CD14-positive monocyte (primary cell): ENCODE measurements at regions not wholly inside any gene's neighbourhood (a gene's known extent, or its start where the extent isn't known, plus 50 kb on each side); places are given as distances from the start of the nearest gene placed in this dataset.

Experiments
- DNase-seq, 3 donors: peaks; one replicate each; pipeline ENCODE4 v3.0.0-alpha.2; 2011 to 2022
- H2AFZ ChIP-seq: 2 replicates; pipeline ENCODE4 v1.6.0; 2012; ENCODE audit warnings: mild to moderate bottlenecking, low read depth, low read length, inconsistent platforms; ENCODE audit not compliant: insufficient read depth, poor library complexity, severe bottlenecking
- H3K27ac ChIP-seq, 2 donors: 1 replicate in 1 of 2; 2 replicates in 1 of 2; pipeline ENCODE4 v1.5.1; 2012 to 2013; ENCODE audit warnings: low read length in 2 of 2, control low read depth in 1 of 2, inconsistent platforms in 1 of 2, low read depth in 1 of 2, mild to moderate bottlenecking in 1 of 2
- H3K27me3 ChIP-seq, 2 donors: one replicate each; pipeline versions ENCODE4 v1.6.0 to v1.6.1; 2011 to 2013; ENCODE audit warnings: low read length in 2 of 2; ENCODE audit not compliant: control insufficient read depth in 2 of 2, insufficient read depth in 2 of 2
- H3K36me3 ChIP-seq, 2 donors: replicated peaks in 1 of 2; 1 replicate in 1 of 2; 2 replicates in 1 of 2; pipeline versions ENCODE4 v1.5.1 to v1.6.1; 2012 to 2013; ENCODE audit warnings: low read length in 2 of 2, control low read depth in 1 of 2, inconsistent platforms in 1 of 2, mild to moderate bottlenecking in 1 of 2; ENCODE audit not compliant: insufficient read depth in 2 of 2, control insufficient read depth in 1 of 2
- H3K4me1 ChIP-seq, 2 donors: 1 replicate in 1 of 2; 2 replicates in 1 of 2; pipeline versions ENCODE4 v1.5.1 to v1.6.1; 2012 to 2013; ENCODE audit warnings: low read length in 2 of 2, control low read depth in 1 of 2, inconsistent platforms in 1 of 2, mild to moderate bottlenecking in 1 of 2, moderate library complexity in 1 of 2; ENCODE audit not compliant: insufficient read depth in 2 of 2, control insufficient read depth in 1 of 2
- H3K4me2 ChIP-seq: replicated peaks from 2 replicates; pipeline ENCODE3; 2012; ENCODE audit warnings: low read length, moderate library complexity, mild to moderate bottlenecking; ENCODE audit not compliant: poor library complexity, severe bottlenecking; ENCODE audit errors: extremely low read depth
- H3K4me3 ChIP-seq, 3 experiments: fragments of 200-600 bp in 1 of 3; sonication (generic) in 1 of 3; replicated peaks in 1 of 3; 1 replicate in 2 of 3; 2 replicates in 1 of 3; pipeline ENCODE4 v1.5.1; 2011 to 2013; ENCODE audit warnings: low read length in 3 of 3, mild to moderate bottlenecking in 3 of 3, control low read depth in 2 of 3, low read depth in 2 of 3, inconsistent platforms in 1 of 3, moderate library complexity in 1 of 3
- H3K79me2 ChIP-seq: 2 replicates; pipeline ENCODE4 v1.6.0; 2012; ENCODE audit warnings: mild to moderate bottlenecking, control low read depth, inconsistent platforms, low read length, moderate library complexity; ENCODE audit not compliant: insufficient read depth
- H3K9ac ChIP-seq: 2 replicates; pipeline ENCODE4 v1.6.0; 2017; ENCODE audit warnings: low read length, mild to moderate bottlenecking; ENCODE audit not compliant: insufficient read depth, poor library complexity, severe bottlenecking
- H3K9me3 ChIP-seq, 2 donors: replicated peaks in 1 of 2; 1 replicate in 1 of 2; 2 replicates in 1 of 2; pipeline versions ENCODE4 v1.5.1 to v1.6.1; 2012 to 2013; ENCODE audit warnings: low read length in 2 of 2, control low read depth in 1 of 2; ENCODE audit not compliant: control insufficient read depth in 1 of 2, insufficient read depth in 1 of 2
- H4K20me1 ChIP-seq: 2 replicates; pipeline ENCODE4 v1.6.0; 2012; ENCODE audit warnings: mild to moderate bottlenecking, low read length, control low read depth, moderate library complexity; ENCODE audit not compliant: insufficient read depth
- H3K27ac Mint-ChIP-seq, 7 donors: one replicate each; pipeline ENCODE4 v1.8.0; 2020; ENCODE audit warnings: mild to moderate bottlenecking in 7 of 7, mixed read lengths in 7 of 7, moderate library complexity in 6 of 7, inconsistent platforms in 2 of 7
- H3K27me3 Mint-ChIP-seq, 3 donors: one replicate each; pipeline ENCODE4 v1.8.0; 2021 to 2022; ENCODE audit warnings: low read depth in 3 of 3, mild to moderate bottlenecking in 3 of 3, mixed read lengths in 3 of 3, moderate library complexity in 3 of 3, inconsistent platforms in 1 of 3
- H3K36me3 Mint-ChIP-seq, 2 donors: one replicate each; pipeline ENCODE4 v1.8.0; 2020; ENCODE audit warnings: mixed read lengths in 2 of 2, inconsistent platforms in 1 of 2, mild to moderate bottlenecking in 1 of 2
- H3K4me1 Mint-ChIP-seq: one replicate; pipeline ENCODE4 v1.8.0; 2020; ENCODE audit warnings: mild to moderate bottlenecking, mixed read lengths
- H3K4me3 Mint-ChIP-seq, 2 donors: one replicate each; pipeline ENCODE4 v1.8.0; 2020; ENCODE audit warnings: mild to moderate bottlenecking in 2 of 2, mixed read lengths in 2 of 2, moderate library complexity in 1 of 2
- H3K9me3 Mint-ChIP-seq, 7 donors: one replicate each; pipeline ENCODE4 v1.8.0; 2020 to 2022; ENCODE audit warnings: mixed read lengths in 7 of 7, mild to moderate bottlenecking in 6 of 7, moderate library complexity in 6 of 7, inconsistent platforms in 2 of 7
- WGBS: methylation state at CpG from one replicate; pipeline ENCODE4 v1.1.5; 2013; ENCODE audit warnings: missing lambda C conversion rate; ENCODE audit not compliant: insufficient coverage; 5-methylcytosine and 5-hydroxymethylcytosine counted together
- intact Hi-C, 2 donors: fragments of 100-400 bp; cut with micrococcal nuclease; formaldehyde crosslinking; loops; one replicate each; pipeline versions ENCODE4 v1.15.0 to v1.15.1; 2023
- TF ChIP-seq, protein P1 (sequence below): fragments of 200-600 bp; IDR thresholded peaks from one replicate; pipeline ENCODE4 v1.8.0; 2022; ENCODE audit warnings: antibody characterized with exemption, mild to moderate bottlenecking

DNA sequence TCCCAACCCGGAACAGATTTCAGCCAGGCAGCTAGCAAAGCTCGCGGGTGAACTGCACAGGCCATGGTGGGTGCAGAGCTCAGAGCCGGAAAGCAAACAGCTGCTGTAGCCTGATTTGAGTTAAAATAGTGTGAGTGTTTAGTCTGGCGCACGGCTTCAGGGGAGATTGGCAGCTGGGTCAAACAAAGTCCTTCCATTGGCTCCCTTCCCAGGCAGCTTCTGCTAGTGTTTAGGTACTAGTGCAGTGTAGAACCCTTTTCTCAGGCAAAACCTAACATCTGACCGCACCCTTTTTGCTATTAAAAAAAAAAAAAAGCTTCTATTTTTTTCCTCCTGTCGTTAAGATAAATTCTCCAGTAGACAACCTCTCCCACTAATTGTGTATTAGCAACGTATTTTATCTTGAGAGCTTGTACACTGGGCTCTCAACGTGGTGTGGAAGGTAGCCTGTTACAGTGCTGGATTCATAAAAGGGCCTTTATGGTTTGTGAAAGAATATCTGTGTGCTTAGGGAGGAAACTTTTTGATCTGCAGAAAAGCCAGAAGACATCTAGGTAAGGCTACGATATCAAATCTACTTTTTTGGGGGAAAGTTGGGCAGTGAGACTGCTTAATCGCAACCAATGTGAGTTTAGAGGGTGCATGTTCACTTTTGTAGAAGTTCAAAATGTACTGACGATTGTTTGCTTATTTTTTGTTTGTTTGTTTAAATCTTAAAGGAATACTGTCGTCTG, 689.6 kb downstream of the USP25 start:
- Mint-ChIP-seq H3K27me3 (no peaks in the 10 kb centered on the region), H3K36me3 (no peaks in the 10 kb centered on the region), H3K27ac (no peak overlapping the region), H3K4me1 (no peaks in the 10 kb centered on the region), H3K9me3 (peaks cover 0 to 4% (median 0%) of the 10 kb centered on the region in 7 donors), H3K4me3 (no peak overlapping the region)
- no peak overlapping the region for H3K4me3 ChIP-seq
- H3K79me2 ChIP-seq = no peaks in the 10 kb centered on the region
- no peak overlapping the region for H2AFZ ChIP-seq
- no peaks in the 10 kb centered on the region for H3K9me3 ChIP-seq
- H3K4me1 ChIP-seq = no peaks in the 10 kb centered on the region
- no peak overlapping the region for H3K9ac ChIP-seq
- no peaks in the 10 kb centered on the region for H3K27me3 ChIP-seq
- intact Hi-C loops = no loop called here
- TF ChIP-seq, protein P1, sequence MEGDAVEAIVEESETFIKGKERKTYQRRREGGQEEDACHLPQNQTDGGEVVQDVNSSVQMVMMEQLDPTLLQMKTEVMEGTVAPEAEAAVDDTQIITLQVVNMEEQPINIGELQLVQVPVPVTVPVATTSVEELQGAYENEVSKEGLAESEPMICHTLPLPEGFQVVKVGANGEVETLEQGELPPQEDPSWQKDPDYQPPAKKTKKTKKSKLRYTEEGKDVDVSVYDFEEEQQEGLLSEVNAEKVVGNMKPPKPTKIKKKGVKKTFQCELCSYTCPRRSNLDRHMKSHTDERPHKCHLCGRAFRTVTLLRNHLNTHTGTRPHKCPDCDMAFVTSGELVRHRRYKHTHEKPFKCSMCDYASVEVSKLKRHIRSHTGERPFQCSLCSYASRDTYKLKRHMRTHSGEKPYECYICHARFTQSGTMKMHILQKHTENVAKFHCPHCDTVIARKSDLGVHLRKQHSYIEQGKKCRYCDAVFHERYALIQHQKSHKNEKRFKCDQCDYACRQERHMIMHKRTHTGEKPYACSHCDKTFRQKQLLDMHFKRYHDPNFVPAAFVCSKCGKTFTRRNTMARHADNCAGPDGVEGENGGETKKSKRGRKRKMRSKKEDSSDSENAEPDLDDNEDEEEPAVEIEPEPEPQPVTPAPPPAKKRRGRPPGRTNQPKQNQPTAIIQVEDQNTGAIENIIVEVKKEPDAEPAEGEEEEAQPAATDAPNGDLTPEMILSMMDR = no peak
- 72% methylated on average over 4 of the region's 14 CpGs for WGBS
- no peak overlapping the region for H3K27ac ChIP-seq
- no peaks in the 10 kb centered on the region for H3K36me3 ChIP-seq
- no peak overlapping the region for H3K4me2 ChIP-seq
- H4K20me1 ChIP-seq = no peaks in the 10 kb centered on the region
- DNase-seq = no peak

DNA sequence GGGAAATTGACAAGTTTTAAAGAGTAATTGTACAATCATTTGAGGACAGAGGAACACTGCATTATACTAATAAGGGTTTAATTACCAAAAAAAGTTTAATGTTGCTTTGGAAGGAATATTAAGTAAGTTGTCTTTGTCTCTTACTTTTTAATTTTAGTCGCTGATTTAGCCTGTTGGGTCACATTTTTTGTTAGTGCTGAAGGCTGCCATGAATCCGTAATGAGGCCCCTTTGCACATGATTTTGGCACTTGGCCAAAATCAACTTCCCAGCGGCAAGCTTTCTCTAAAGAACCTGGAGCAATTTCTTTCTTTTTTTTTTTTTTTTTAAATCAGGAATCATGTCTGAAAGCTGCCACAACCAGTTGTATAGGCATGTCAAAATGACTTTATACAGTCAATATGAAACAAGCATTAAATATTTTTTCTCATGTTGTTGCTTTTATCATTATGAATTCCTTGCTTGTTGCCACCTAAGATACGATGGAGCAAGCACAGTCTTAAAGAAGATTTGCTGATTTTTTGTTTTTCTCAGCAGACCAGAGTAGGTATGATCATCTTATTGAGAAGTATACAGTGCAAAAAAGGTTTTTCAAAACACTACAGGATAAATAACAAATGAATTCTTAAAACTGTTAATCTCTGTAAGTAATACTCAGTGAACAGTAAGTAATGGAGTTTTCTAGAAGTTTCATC, 690.4 kb downstream of the USP25 start:
- H3K79me2 ChIP-seq = no peaks in the 10 kb centered on the region
- no peaks in the 10 kb centered on the region for H3K27me3 Mint-ChIP-seq
- no peak for DNase-seq
- H3K4me1 ChIP-seq = no peaks in the 10 kb centered on the region
- H3K4me2 ChIP-seq = no peak overlapping the region
- intact Hi-C loops = no loop called here
- 56% methylated on average over 2 of the region's 4 CpGs for WGBS
- no peaks in the 10 kb centered on the region for H3K27me3 ChIP-seq
- no peak overlapping the region for H3K9ac ChIP-seq
- no peaks in the 10 kb centered on the region for H3K36me3 ChIP-seq
- no peak overlapping the region for H3K27ac Mint-ChIP-seq
- TF ChIP-seq, protein P1 = no peak
- H3K4me3 ChIP-seq = no peak overlapping the region
- H3K36me3 Mint-ChIP-seq = no peaks in the 10 kb centered on the region
- no peaks in the 10 kb centered on the region for H3K9me3 ChIP-seq
- no peak overlapping the region for H3K27ac ChIP-seq
- H3K9me3 Mint-ChIP-seq = peaks cover 0 to 4% (median 0%) of the 10 kb centered on the region in 7 donors
- H3K4me3 Mint-ChIP-seq = no peak overlapping the region
- no peaks in the 10 kb centered on the region for H3K4me1 Mint-ChIP-seq
- no peaks in the 10 kb centered on the region for H4K20me1 ChIP-seq
- H2AFZ ChIP-seq = no peak overlapping the region
